ENCODE measurements at regions not wholly inside any gene's neighbourhood (a gene's known extent, or its start where the extent isn't known, plus 50 kb on each side); places are given as distances from the start of the nearest gene placed in this dataset.
A peak's percentile ranks its signal among the peaks of the same experiment; 100 is the strongest.
"Not testable (repeated sequence)": the region's sequence is repeated elsewhere in the genome, so short reads cannot be mapped to it uniquely, and the experiment has no call there.

DNA sequence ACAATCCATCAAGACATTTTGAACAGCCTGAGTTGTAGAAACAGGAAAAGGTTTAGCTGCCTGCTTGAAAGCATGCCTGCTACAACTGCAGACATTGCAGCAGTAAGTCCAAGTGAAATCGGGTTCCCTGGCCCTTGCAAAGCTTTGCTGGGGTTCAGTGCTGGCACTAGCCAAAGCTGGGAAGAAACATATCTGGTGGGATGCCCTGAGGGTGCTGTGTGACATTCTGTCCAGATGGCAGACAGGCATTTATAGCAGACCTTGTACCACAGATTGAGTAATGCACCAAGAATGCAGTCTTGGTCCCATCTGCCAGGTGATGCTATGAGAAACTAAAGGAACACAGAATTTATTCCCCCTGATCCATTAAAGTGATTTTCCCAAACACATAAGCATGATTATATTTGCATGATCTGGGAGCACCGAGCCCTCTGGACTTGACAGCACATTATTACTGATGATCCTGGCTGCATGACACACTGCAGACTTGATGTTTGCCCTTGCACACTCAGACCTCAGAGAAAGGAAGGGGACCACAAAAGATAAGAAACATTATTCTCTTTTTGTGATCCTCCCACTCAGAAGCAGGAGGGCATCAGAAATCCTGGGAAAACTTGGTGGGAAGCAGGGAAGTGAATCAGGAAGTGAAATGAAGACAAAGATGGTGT is 223.7 kb upstream of the FAM78B start:
- DNase-seq (ENCODE audit: low read depth, low spot score) = no peak

DNA sequence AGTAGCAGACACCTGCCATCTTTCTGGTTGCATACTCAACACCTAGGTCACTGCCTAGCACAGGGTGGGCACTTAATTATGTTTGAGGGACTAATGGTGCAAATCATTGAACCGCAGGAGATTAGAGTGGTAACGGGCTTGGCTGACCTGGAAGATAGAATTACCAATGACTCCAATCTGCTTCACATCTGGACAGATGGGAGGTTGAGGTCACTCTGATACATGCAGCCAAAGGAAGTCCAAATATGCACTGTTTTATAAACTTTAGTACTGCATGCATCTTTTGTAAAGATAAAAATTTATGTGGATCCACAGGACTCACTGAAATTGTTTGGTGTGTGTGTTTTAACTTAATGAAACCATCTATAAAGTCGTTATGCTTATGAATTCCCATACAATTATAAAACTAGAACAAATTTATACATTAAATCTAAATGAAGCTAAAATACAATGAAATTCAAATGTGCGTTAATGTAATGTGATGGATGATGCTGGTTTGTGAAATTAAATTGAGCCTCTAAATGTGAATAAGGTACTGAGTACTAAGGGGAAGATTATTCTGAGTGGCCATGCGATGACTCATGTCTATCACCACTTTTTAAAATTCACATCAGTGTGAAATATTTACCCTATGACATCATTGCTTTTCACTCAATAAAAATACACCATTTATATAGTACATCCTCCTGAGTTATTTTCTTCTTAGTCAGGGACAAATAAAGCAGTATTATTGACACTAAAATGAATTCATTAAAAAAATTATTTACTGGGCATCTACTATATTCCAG is 224.7 kb upstream of the FAM78B start:
- DNase-seq (ENCODE audit: low read depth, low spot score) = no peak

DNA sequence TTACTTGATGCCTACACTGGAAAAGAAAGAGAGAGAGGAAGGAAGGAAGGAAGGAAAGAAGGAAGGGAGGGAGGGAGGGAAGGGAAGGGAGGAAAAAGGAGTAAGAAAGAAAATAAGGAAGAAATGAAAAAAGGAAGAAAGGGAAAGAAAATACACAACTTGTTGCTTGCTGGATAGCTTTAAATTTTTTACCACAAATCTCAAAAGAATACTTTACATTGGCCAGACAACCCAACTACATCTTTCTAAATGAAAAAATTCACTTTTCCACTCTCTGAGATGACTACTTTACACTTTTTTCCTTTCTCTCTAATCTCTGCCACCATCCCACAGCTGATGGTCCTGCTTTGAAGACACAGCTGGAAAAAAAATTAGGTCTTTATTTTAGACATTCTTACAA is 228.9 kb upstream of the FAM78B start:
- DNase-seq (ENCODE audit: low read depth, low spot score) = no peak

DNA sequence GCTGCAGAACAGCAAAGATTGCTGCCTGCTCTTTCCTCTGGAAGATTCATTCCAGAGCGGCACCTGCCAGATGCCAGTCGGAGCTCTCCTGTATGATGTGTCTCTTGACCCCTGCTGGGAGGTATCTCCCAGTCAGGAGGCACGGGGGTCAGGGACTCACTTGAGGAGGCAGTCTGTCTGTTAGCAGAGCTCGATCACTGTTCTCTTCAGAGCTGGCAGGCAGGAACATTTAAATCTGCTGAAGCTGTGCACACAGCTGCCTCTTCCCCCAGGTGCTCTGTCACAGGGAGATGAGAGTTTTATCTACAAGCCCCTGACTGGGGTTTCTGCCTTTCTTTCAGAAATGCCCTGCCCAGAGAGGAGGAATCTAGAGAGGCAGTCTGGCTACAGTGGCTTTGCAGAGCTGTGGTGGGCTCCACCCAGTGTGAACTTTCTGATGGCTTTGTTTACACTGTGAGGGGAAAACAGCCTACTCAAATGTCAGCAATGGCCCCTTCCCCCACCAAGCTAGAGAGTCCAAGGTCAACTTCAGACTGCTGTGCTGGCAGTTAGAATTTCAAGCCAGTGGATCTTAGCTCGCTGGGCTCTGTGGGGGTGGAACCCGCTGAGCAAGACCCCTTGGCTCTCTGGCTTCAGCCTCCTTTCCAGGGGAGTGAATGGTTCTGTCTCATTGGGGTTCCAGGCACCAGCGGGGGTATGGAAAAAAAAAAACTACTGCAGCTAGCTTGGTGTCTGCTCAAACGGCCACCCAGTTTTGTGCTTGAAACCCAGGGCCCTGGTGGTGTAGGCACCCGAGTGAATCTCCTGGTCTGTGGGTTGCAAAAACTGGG is 242.7 kb upstream of the FAM78B start:
- not testable (repeated sequence) for DNase-seq (ENCODE audit: low read depth, low spot score)

DNA sequence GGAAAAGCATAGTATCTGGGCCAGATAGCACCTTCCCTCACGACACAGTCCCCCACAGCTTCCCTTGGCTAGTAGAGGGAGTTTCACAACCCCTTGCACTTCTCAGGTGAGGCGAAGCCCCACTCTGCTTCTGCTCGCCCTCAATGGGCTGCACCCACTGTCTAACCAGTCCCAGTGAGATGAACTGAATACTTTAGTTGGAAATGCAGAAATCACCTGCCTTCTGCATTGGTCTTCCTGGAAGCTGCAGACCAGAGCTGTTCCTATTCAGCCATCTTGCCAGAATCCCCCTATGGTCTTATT is 243.2 kb upstream of the FAM78B start:
- DNase-seq (ENCODE audit: low read depth, low spot score) = no peak

DNA sequence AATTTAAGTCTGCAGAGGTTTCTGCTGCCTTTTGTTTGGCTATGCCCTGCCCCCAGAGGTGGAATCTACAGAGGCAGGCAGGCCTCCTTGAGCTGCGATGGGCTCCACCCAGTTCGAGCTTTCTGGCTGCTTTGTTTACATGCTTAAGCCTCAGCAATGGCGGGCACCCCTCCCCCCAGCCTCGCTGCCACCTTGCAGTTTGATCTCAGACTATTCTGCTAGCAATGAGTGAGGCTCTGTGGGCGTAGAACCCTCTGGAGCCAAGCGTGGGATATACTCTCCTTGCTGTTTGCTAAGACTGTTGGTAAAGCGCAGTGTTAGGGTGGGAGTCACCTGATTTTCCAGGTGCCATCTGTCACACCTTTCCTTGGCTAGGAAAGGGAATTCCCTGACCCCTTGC is 250.0 kb upstream of the FAM78B start:
- not testable (repeated sequence) for DNase-seq (ENCODE audit: low read depth, low spot score)

DNA sequence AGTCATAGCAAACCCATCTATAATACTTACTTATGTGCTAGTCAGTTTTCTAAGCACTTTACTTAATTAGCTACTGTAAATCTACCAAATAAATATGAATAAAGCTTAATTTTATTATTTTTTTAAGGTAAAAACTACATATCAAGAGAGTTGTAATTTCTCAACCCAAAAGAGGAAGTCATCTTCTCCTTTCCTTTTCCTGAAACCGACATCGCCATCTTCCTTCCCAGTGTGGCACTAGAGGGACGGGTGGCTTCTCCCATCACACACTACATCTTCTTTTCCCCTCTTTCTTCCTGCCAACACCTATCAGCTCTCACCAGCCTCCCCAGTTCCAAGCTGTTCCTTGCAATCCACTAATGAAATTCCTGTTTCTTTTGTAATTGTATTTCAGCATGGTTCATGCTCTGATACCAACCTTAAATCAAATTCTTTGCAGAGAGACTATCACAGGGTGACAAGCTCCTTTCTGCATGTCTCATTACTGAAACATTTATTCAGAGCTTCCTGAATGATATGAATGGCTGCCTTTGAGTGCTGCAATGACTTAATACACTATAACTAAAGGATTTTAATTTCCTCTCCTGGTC is 251.6 kb upstream of the FAM78B start:
- DNase-seq (ENCODE audit: low read depth, low spot score) = no peak

DNA sequence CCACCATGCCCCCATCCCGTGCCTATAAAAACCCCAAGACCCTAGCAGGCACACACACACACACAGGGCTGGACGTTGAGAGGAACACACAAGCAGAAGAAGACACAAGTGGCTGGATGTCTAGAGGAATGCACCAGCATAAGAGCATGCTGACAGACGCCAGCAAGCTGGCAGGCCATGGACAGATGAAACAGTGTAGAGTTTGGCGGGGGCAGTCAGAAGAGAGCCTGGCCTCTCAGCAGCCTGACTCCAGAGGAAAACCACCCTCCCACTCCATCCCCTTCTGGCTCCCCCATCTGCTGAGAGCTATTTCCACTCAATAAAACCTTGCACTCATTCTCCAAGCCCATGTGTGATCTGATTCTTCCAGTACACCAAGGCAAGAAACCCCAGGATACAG is 255.8 kb upstream of the FAM78B start:
- DNase-seq (ENCODE audit: low read depth, low spot score) = not testable (repeated sequence)

DNA sequence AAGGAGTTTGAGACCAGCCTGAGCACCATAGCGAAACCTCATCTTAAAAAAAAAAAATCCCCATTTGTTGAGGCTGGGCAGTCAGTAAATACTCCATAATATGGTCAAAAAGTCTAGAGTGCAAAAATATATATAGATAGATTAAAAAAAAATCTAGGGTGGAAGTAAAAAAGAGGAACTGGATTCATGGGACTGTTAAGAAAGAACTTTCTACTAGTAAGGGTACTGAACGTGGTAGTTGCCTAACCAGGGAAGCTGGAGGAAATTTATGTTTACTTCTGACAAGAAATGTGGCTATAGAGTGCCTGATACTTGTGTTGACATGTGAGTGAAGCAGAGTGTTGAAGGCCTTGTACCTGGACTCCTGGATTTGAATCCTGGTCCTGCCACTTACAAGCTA is 265.9 kb upstream of the FAM78B start:
- no peak for DNase-seq (ENCODE audit: low read depth, low spot score)

DNA sequence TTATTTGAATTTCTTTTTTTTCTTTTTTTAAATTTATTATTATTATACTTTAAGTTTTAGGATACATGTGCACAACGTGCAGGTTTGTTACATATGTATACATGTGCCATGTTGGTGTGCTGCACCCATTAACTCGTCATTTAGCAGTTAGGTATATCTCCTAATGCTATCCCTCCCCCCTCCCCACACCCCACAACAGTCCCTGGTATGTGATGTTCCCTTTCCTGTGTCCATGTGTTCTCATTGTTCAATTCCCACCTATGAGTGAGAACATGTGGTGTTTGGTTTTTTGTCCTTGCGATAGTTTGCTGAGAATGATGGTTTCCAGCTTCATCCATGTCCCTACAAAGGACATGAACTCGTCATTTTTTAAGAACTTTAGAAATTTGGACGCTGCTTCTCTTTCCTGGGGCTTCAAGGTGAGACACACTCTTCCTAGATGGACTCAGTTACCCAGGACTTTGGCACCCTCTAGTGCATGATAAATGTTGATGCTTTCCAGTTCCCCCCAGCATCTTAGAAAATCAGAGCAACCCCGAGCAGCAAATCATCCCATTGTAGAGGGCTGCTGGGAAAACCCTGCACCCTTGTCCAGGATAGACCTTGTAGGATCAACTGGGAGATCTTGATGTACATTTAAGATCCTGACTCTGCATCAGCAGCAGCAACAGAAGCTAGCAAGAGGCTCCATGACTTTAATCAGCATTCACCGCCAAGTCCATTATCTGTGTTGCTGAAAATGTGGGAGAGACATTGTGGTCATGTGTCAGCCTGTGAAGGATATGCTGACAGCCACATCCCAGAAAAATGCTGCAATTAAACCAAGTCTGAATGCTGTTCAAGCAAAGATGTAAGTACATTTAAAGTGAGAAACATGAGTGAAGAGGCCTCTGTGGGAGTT is 266.9 kb upstream of the FAM78B start:
- DNase-seq (ENCODE audit: low read depth, low spot score) = not testable (repeated sequence)

DNA sequence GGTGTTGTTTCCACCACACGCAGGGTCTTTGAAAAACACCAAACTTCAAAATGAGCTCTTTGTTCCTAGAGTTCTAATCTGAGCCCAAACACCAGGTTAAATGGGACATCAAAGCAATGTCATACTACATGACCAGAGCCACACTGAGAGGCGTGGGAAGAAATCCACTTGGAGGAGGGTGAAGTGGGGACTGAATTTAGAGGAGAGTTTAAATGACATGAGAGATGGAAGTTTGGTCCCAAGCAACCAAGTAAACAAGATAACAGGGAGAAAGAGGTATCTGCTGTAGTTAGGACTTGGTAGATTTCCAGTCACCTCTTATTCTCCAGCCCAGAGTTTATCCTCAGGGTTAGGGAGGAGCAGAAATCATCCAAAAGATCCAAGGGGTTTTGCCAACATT is 290.9 kb upstream of the FAM78B start:
- DNase-seq (ENCODE audit: low read depth, low spot score) = no peak

DNA sequence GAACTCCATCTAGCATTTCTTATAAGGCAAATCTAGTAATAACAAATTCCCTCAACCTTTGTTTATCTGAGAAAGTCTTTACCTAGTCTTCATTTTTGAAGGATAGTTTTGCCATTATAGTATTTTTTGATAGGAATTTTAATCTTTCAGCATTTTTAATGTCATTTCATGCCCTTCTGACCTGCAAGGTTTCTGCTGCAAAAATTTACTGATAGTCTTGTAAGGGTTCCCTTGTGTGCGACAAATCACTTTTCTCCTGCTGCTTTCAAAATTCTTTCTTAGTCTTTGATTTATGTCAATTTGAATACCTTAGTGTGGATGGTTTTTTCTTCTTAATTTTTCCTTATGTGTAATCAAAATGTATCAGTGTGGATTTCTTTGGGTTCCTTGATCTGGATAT is 297.5 kb upstream of the FAM78B start:
- no peak for DNase-seq (ENCODE audit: low read depth, low spot score)

DNA sequence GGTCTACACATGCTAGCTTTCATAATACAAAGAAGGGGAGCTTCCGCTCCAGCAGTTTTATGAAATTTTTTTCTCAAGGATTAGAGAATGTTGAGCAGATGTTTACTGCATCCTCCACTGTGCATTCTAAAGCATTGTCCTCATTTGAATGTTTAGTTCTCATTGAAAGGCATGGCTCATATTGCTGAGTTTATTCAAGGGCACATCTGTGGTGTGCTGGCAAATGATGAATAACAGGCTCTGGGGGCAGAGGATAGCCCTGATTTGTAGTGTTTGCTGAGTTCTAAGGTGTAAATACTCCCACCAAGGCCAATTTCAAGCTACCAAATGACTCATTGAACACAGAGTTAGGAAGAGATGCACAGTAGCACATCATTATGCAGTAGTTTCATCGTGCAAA is 303.2 kb upstream of the FAM78B start:
- DNase-seq (ENCODE audit: low read depth, low spot score) = no peak

DNA sequence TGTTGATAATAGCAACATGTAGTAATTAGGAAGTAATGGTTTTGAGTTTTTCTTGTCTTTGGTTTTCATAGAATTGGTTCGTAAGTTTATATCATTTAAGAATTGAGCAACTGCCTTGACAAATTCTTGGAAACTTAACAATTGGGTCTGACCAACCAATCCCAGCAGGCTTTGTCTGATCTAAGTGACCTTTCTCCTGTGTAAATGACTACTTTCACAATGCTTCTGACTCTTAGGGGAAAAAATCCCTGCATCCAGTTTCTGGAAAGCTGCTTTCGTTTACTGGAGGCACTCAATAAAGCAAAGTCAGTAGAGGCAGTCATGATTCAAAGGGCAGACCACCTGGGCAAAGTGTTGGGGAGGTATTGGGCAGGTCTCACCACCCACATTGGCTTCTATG is 303.6 kb upstream of the FAM78B start:
- no peak for DNase-seq (ENCODE audit: low read depth, low spot score)

DNA sequence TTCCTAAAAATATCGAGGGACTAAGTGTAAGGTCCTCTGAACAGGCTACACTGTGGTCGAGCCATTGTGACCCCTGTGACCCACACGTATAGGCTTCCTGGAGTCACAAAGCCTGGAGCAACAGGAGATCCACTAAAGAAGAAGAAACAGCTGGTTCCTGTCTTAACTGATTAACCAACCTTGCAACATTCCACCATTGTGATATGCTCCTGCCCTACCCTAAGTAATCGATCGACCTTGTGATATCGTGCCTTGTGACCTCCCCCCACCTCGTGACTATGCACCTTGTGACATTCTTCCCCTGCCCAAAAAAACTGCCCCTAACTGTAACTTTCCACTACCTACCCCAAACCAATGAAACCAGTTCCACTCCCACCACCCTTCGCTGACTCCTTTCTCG is 304.6 kb upstream of the FAM78B start:
- no peak for DNase-seq (ENCODE audit: low read depth, low spot score)

DNA sequence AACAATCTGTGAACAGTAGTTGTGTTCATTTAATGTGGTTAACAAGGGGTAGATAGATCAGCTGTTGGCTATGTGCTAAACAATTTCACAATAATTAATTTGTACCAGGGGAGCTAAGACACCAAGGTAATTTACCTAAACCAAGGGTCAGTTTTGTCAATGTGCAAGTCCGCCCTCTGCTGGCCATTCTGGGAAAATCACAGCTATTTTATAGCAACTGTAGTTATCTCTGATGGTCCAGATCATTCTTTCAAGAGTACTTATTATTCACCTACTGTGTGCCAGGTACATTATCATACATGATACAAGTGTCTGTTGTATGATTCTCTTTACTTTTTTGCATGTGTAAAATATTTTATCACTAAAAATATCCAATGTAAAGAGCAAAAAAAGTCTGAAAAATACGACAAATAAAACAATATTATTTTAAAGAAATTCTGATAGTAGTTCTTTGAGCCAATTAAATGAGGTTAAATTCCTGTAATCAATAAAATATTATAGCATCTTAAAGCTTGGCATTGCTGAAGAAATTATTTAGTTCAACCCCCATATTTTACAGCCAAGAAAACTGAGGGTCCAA is 312.3 kb upstream of the FAM78B start:
- peak; percentile 20 for DNase-seq (ENCODE audit: low read depth, low spot score)

DNA sequence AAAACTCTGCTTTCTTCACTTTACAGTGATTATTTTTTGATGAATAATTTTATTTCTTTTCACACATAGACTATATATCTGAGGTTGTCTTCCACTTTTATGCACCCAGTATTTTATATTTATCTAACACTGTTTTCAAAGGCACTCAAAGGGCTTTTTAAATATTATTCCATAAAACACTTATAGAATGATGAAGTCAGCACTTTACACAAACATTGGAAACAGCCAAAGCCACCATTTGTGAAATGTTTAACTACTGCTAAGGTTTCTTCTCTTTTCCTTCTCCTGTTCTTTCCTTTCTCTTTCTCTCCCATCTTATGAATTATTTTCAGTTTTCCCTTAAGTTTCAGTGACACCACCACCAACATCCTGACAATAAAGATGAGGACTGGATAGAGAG is 317.7 kb upstream of the FAM78B start:
- DNase-seq (ENCODE audit: low read depth, low spot score) = no peak

DNA sequence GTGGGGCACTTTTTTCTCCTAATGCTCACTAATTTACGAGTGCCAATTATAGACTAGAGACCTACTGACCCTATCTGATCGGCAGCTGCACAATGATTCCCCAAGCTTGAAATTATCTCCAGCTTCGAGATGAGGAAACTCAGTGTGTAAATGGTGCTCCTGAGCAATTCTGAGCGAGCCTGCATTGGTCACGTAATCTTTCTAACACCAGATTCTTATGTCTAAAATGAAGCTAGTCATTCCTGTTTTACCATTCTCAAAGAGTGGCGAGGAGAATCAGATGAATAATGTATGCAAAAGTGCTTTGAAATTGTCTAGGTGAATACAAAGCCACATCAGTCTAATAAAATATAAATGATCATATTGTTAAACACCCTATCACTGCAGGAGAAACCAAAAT is 318.1 kb upstream of the FAM78B start:
- no peak for DNase-seq (ENCODE audit: low read depth, low spot score)

DNA sequence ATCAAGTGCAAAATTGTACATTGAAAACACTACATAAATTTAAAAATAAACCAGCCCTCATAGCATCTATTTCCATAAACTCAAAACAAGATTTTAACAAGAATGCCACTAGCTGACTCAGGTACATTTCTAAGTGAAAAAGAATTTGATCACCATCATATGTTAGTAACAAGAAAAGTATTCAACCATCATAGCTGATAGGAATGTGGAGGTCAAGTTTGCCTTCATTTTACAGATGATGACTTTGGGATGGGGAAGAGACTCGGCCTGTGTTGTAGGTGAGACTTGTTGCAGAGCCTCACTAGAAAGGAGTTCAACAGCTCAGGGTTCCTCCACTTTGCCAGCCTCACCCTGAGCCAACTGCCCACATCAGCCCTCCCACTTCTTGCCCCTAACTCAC is 318.8 kb upstream of the FAM78B start:
- no peak for DNase-seq (ENCODE audit: low read depth, low spot score)

DNA sequence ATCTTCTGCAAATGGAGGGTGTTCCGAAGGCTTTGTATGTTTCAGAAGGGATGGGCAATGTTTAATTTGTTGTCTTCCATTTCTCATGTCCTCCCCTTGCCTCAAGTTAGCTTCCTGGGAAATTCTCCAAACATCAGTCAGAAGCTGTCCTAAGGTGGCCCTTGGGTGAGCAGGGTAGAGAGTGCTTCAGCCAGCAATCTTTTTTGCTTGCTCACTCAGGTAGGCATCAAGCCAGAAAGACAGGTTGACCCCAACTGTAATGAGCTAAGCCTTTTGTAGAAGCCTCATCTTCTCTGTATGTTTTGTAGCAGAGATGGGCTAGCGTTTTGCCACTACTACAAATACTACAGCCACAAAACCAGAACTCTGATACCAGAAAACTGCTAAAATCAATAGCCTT is 321.5 kb upstream of the FAM78B start:
- DNase-seq (ENCODE audit: low read depth, low spot score) = no peak

DNA sequence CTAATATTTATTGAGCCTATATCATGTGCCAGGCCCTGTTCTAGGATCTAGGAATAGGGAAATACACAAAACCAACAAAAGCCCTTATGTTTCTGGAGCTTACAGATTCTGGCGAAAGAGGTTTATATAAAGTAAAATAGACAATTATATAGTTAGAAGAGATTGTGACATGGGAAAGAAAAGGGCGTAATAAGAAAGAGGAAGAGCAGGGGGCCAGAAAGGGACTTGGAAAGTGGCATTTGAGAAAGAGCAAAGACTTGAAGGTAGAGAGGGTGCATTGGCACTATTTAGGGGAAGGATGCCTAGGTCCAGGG is 322.5 kb upstream of the FAM78B start:
- no peak for DNase-seq (ENCODE audit: low read depth, low spot score)
